ENCODE measurements at regions not wholly inside any gene's neighbourhood (a gene's known extent, or its start where the extent isn't known, plus 50 kb on each side); places are given as distances from the start of the nearest gene placed in this dataset.

GRCh38 chrX:38896724-38897298 lies 95.6 kb downstream of the MID1IP1 start:
- H3K4me3 ChIP-seq (ENCODE audit: low read depth, low read length), result no peak overlapping the region
- DNase-seq (ENCODE audit: low read depth), result no peak
- no peak for TF ChIP-seq CTCF (conservative IDR thresholded peaks at IDR 0.05; ENCODE audit: low read depth, low read length)

- no peak for DNase-seq (ENCODE audit: low read depth)
- TF ChIP-seq CTCF (conservative IDR thresholded peaks at IDR 0.05; ENCODE audit: low read depth, low read length), result no peak
- H3K4me3 ChIP-seq (ENCODE audit: low read depth, low read length), result no peak overlapping the region
These were observed 97.0 kb downstream of the MID1IP1 start for GRCh38 chrX:38898261-38898660.

GRCh38 chrX:38899650-38900049 lies 98.4 kb downstream of the MID1IP1 start:
- DNase-seq (ENCODE audit: low read depth), result no peak
- no peak for TF ChIP-seq CTCF (conservative IDR thresholded peaks at IDR 0.05; ENCODE audit: low read depth, low read length)
- no peak overlapping the region for H3K4me3 ChIP-seq (ENCODE audit: low read depth, low read length)

- no peak overlapping the region for H3K4me3 ChIP-seq (ENCODE audit: low read depth, low read length)
- no peak for TF ChIP-seq CTCF (conservative IDR thresholded peaks at IDR 0.05; ENCODE audit: low read depth, low read length)
- no peak for DNase-seq (ENCODE audit: low read depth)
These were observed 99.5 kb downstream of the MID1IP1 start for GRCh38 chrX:38900719-38901118.

- no peak overlapping the region for H3K4me3 ChIP-seq (ENCODE audit: low read depth, low read length)
- no peak for TF ChIP-seq CTCF (conservative IDR thresholded peaks at IDR 0.05; ENCODE audit: low read depth, low read length)
- no peak for DNase-seq (ENCODE audit: low read depth)
These were observed 101.8 kb downstream of the MID1IP1 start for GRCh38 chrX:38902972-38903492.

- no peak for DNase-seq (ENCODE audit: low read depth)
- H3K4me3 ChIP-seq (ENCODE audit: low read depth, low read length), result no peak overlapping the region
- TF ChIP-seq CTCF (conservative IDR thresholded peaks at IDR 0.05; ENCODE audit: low read depth, low read length), result no peak
These were observed 115.5 kb downstream of the MID1IP1 start for GRCh38 chrX:38916801-38917200.

- H3K4me3 ChIP-seq (ENCODE audit: low read depth, low read length), result no peak overlapping the region
- no peak for TF ChIP-seq CTCF (conservative IDR thresholded peaks at IDR 0.05; ENCODE audit: low read depth, low read length)
- no peak for DNase-seq (ENCODE audit: low read depth)
These were observed 116.7 kb downstream of the MID1IP1 start for GRCh38 chrX:38917954-38918353.
